DOHH2 (cell line): ENCODE measurements at regions not wholly inside any gene's neighbourhood (a gene's known extent, or its start where the extent isn't known, plus 50 kb on each side); places are given as distances from the start of the nearest gene placed in this dataset.
"Not testable (repeated sequence)": the region's sequence is repeated elsewhere in the genome, so short reads cannot be mapped to it uniquely, and the experiment has no call there.

ENCODE experiments used
- H3F3A ChIP-seq: fragments of 200-600 bp; sonication (generic), shearing (Covaris generic); 2 replicates; pipeline ENCODE4 v1.6.0; 2016; ENCODE audit warnings: antibody characterized with exemption, mild to moderate bottlenecking; ENCODE audit not compliant: control insufficient read depth, insufficient read depth
- H3K27ac ChIP-seq: fragments of 200-600 bp; sonication (generic); 2 replicates; pipeline ENCODE4 v1.5.1; 2014; ENCODE audit warnings: low read depth, mild to moderate bottlenecking, low read length, moderate library complexity
- H3K27me3 ChIP-seq: fragments of 200-600 bp; sonication (generic); 2 replicates; pipeline ENCODE4 v1.6.1; 2014; ENCODE audit warnings: mild to moderate bottlenecking, low read length, mixed read lengths; ENCODE audit not compliant: control insufficient read depth
- H3K36me3 ChIP-seq: fragments of 200-600 bp; sonication (generic); 2 replicates; pipeline ENCODE4 v1.6.1; 2014; ENCODE audit warnings: mild to moderate bottlenecking, low read length, moderate library complexity, mixed read lengths; ENCODE audit not compliant: control insufficient read depth
- H3K4me1 ChIP-seq: fragments of 200-600 bp; sonication (generic); 2 replicates; pipeline ENCODE4 v1.6.1; 2014; ENCODE audit warnings: mild to moderate bottlenecking, low read length, mixed read lengths; ENCODE audit not compliant: control insufficient read depth
- H3K4me2 ChIP-seq: fragments of 200-600 bp; sonication (generic); 2 replicates; pipeline ENCODE4 v1.6.0; 2014; ENCODE audit warnings: mild to moderate bottlenecking, low read length, moderate library complexity
- H3K4me3 ChIP-seq: fragments of 200-600 bp; sonication (generic); 2 replicates; pipeline ENCODE4 v1.5.1; 2014; ENCODE audit warnings: mild to moderate bottlenecking, low read length, mixed read lengths
- H3K79me2 ChIP-seq: fragments of 200-600 bp; sonication (generic); 2 replicates; pipeline ENCODE4 v1.6.1; 2014; ENCODE audit warnings: mild to moderate bottlenecking, low read length, mixed read lengths; ENCODE audit not compliant: control insufficient read depth
- H3K9me2 ChIP-seq: fragments of 200-600 bp; sonication (generic); replicated peaks from 2 replicates; pipeline ENCODE4 v1.6.1; 2014; ENCODE audit warnings: mild to moderate bottlenecking, low read length, mixed read lengths; ENCODE audit not compliant: control insufficient read depth
- H3K9me3 ChIP-seq: fragments of 200-600 bp; sonication (generic); 2 replicates; pipeline ENCODE4 v1.6.1; 2014; ENCODE audit warnings: antibody characterized with exemption, low read length, mixed read lengths; ENCODE audit not compliant: control insufficient read depth, insufficient read depth
- H4K20me1 ChIP-seq: fragments of 200-600 bp; sonication (generic); 2 replicates; pipeline ENCODE4 v1.6.0; 2014; ENCODE audit warnings: low read depth, mild to moderate bottlenecking, antibody characterized with exemption, low read length, moderate library complexity; ENCODE audit not compliant: control insufficient read depth, insufficient read depth
- EZH2phosphoT487 ChIP-seq: fragments of 200-600 bp; sonication (generic); IDR thresholded peaks from 2 replicates; pipeline ENCODE4 v1.6.1; 2017; ENCODE audit warnings: borderline replicate concordance, mild to moderate bottlenecking, antibody characterized with exemption, low read length, moderate library complexity, mixed read lengths
- TF ChIP-seq, protein P1 (sequence below): fragments of 200-600 bp; sonication (generic); IDR thresholded peaks from one replicate; pipeline ENCODE4 v1.5.1; 2014; ENCODE audit warnings: antibody characterized with exemption, mild to moderate bottlenecking, low read depth, low read length; ENCODE audit not compliant: poor library complexity, severe bottlenecking

DNA sequence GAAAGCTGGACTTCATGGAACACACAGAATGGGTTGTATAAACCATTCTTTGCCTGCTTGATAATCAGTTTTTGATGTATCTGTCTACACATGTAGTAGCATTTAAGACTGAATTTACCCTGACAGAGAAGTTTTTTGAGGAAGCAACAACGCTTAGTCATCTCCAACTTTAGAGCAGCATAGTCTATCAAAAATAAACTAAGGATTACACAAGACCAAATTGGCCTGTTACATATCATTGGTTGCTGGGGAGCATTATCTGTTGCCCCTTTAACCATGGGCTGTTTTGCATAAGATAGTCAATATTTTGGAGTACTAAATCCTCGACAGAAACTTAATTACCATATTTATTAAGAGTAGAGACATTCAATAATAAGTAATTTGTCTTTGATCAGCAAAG is 347.4 kb downstream of the FAM47B start:
- no peak overlapping the region for H3K4me3 ChIP-seq
- H3K9me3 ChIP-seq = no peaks in the 10 kb centered on the region
- TF ChIP-seq, protein P1, sequence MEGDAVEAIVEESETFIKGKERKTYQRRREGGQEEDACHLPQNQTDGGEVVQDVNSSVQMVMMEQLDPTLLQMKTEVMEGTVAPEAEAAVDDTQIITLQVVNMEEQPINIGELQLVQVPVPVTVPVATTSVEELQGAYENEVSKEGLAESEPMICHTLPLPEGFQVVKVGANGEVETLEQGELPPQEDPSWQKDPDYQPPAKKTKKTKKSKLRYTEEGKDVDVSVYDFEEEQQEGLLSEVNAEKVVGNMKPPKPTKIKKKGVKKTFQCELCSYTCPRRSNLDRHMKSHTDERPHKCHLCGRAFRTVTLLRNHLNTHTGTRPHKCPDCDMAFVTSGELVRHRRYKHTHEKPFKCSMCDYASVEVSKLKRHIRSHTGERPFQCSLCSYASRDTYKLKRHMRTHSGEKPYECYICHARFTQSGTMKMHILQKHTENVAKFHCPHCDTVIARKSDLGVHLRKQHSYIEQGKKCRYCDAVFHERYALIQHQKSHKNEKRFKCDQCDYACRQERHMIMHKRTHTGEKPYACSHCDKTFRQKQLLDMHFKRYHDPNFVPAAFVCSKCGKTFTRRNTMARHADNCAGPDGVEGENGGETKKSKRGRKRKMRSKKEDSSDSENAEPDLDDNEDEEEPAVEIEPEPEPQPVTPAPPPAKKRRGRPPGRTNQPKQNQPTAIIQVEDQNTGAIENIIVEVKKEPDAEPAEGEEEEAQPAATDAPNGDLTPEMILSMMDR = no peak
- TF ChIP-seq EZH2phosphoT487 = no peak
- H4K20me1 ChIP-seq = no peaks in the 10 kb centered on the region
- H3K79me2 ChIP-seq = no peaks in the 10 kb centered on the region
- H3K9me2 ChIP-seq = no peaks in the 10 kb centered on the region
- H3K4me1 ChIP-seq = no peaks in the 10 kb centered on the region
- no peaks in the 10 kb centered on the region for H3K36me3 ChIP-seq
- no peak overlapping the region for H3K4me2 ChIP-seq
- no peaks in the 10 kb centered on the region for H3F3A ChIP-seq
- no peak overlapping the region for H3K27ac ChIP-seq
- no peaks in the 10 kb centered on the region for H3K27me3 ChIP-seq

DNA sequence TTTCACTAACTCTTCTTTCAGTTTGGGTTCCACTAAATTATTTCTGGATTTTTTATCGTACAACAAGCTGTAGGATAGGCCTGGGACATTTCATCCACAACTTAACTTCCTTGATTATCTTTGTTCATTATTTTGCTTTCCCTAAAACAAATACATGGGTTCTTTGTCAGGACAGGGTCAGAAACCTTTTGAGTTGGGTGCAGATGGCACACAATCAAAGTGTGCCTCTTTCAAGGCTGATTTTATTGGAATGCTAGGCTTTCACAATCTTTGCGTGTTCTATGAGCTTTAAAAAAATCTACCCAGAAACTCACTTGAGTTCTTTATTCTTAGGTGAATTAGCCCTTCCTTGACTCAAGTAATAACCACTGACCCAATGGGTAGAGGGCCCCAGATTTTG is 348.4 kb downstream of the FAM47B start:
- no peak for TF ChIP-seq EZH2phosphoT487
- TF ChIP-seq, protein P1 = no peak
- no peaks in the 10 kb centered on the region for H3F3A ChIP-seq
- no peaks in the 10 kb centered on the region for H3K79me2 ChIP-seq
- H3K9me3 ChIP-seq = no peaks in the 10 kb centered on the region
- no peaks in the 10 kb centered on the region for H3K27me3 ChIP-seq
- no peak overlapping the region for H3K4me2 ChIP-seq
- H3K36me3 ChIP-seq = no peaks in the 10 kb centered on the region
- no peaks in the 10 kb centered on the region for H4K20me1 ChIP-seq
- no peaks in the 10 kb centered on the region for H3K9me2 ChIP-seq
- no peak overlapping the region for H3K4me3 ChIP-seq
- H3K27ac ChIP-seq = no peak overlapping the region
- H3K4me1 ChIP-seq = no peaks in the 10 kb centered on the region

DNA sequence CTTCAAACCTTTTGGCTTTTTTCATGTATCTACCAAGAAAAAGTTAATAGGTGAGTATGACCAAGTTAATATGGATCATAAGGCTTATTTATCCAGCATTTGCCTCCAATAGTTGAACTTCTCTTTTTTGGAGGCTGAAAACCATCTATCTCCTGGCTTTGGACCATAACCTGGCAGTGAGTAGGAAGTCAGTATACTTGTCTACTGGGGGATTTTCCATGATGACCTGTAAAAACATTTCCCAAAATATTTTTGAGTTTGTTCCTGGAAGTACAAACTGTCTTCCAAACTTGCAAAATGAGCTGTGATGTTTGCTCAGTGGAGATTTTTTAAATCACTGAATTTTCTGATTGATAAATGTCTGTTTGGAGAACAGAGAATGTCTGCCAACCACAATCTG is 349.9 kb downstream of the FAM47B start:
- Histone ChIP-seq H3K4me2 (no peak overlapping the region), H4K20me1 (no peaks in the 10 kb centered on the region), H3F3A (no peaks in the 10 kb centered on the region), H3K9me3 (no peaks in the 10 kb centered on the region), H3K9me2 (no peaks in the 10 kb centered on the region), H3K79me2 (no peaks in the 10 kb centered on the region), H3K27ac (no peak overlapping the region), H3K36me3 (no peaks in the 10 kb centered on the region), H3K27me3 (no peaks in the 10 kb centered on the region), H3K4me1 (no peaks in the 10 kb centered on the region), H3K4me3 (no peak overlapping the region)
- TF ChIP-seq, protein P1 = no peak

DNA sequence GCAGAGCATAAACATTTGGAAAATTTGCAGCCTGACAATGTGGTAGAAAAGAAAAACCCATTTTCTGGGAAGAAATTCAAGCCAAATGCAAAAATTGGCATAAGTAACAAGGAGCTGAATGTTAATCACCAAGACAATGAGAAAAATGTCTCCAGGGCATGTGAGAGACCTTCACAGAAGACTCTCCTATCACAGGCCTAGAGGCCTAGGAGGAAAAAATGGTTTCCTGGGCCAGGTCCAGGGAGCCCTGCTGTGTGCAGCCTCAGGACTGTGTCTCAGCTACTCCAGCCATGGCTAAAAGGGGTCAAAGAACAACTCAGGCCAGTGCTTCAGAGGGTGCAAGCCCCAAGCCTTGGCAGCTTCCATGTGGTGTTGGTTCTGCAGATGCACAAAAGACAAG is 362.4 kb downstream of the FAM47B start:
- not testable (repeated sequence) for H3K9me3 ChIP-seq, H3K79me2 ChIP-seq

More for the DNA sequence above, 362.4 kb downstream of the FAM47B start:
- H3K9me2 ChIP-seq, H3K36me3 ChIP-seq, H3K4me2 ChIP-seq, H3K4me3 ChIP-seq, H3K4me1 ChIP-seq, H3K27me3 ChIP-seq, H3F3A ChIP-seq, H4K20me1 ChIP-seq, H3K27ac ChIP-seq: not testable (repeated sequence)
